GM12878 (cell line): ENCODE measurements at regions not wholly inside any gene's neighbourhood (a gene's known extent, or its start where the extent isn't known, plus 50 kb on each side); places are given as distances from the start of the nearest gene placed in this dataset.

Source experiments
- ATAC-seq: fragments of 200-7000 bp; cut with Tn5 transposase; 3 replicates; pipeline ENCODE4 v1.9.1; 2020; ENCODE audit warnings: mild to moderate bottlenecking, moderate library complexity
- BruUV-seq: library from RNA; stranded (reverse); fragments of 400-500 nt; replicated peaks from 2 replicates; lab custom pipeline; 2021; lab: Mats Ljungman, UMichigan
- CTCF ChIA-PET: fragments of 300-600 bp; sonication (Branson Sonifier 250); formaldehyde crosslinking; extraction: SDS; loops from one replicate; lab custom pipeline; 2021; ENCODE audit warnings: inconsistent platforms; lab: Yijun Ruan, JAX
- POLR2A ChIA-PET: fragments of 350-600 bp; formaldehyde crosslinking; extraction: SDS; loops from one replicate; lab custom pipeline; 2021; ENCODE audit warnings: inconsistent platforms; lab: Charles Lee
- RAD21 ChIA-PET: fragments of 300-600 bp; sonication (Branson Sonifier 250); formaldehyde crosslinking; loops from one replicate; lab custom pipeline; 2023; ENCODE audit warnings: antibody characterized with exemption; ENCODE audit not compliant: unreplicated experiment; lab: Charles Lee
- SMC1A ChIA-PET: fragments of 300-600 bp; sonication (Branson Sonifier 250); formaldehyde crosslinking; loops from one replicate; lab custom pipeline; 2023; ENCODE audit not compliant: unreplicated experiment, uncharacterized antibody; lab: Charles Lee
- DNase-seq: peaks from one replicate; pipeline ENCODE4 v3.0.0-alpha.2; 2011; ENCODE audit warnings: low read depth, low spot score
- FAIRE-seq: peaks from 3 replicates; lab custom pipeline; 2011; peaks lifted over from hg19 to GRCh38; lab: Jason Lieb, UNC
- H2AFZ ChIP-seq: 2 replicates; pipeline ENCODE4 v1.6.0; 2011; ENCODE audit warnings: low read depth, low read length, control low read depth; ENCODE audit not compliant: control insufficient read depth
- H3K27ac ChIP-seq: 2 replicates; pipeline ENCODE4 v1.5.1; 2011; ENCODE audit warnings: control low read depth; ENCODE audit not compliant: control insufficient read depth, insufficient read depth
- H3K27me3 ChIP-seq, 2 experiments: replicated peaks in 1 of 2; 2 replicates each; pipeline versions ENCODE4 v1.6.0 to v1.6.1; 2011; ENCODE audit warnings: low read length in 1 of 2; ENCODE audit not compliant: control insufficient read depth in 2 of 2, insufficient read depth in 2 of 2
- H3K36me3 ChIP-seq, 2 experiments: 2 replicates each; pipeline ENCODE4 v1.5.1; 2011; ENCODE audit warnings: low read length in 1 of 2; ENCODE audit not compliant: control insufficient read depth in 2 of 2, insufficient read depth in 2 of 2
- H3K4me1 ChIP-seq: 2 replicates; pipeline ENCODE4 v1.6.1; 2011; ENCODE audit warnings: mild to moderate bottlenecking, low read length, moderate library complexity, mixed read lengths; ENCODE audit not compliant: control insufficient read depth, insufficient read depth
- H3K4me2 ChIP-seq: 2 replicates; pipeline ENCODE4 v1.6.0; 2011; ENCODE audit warnings: control low read depth; ENCODE audit not compliant: control insufficient read depth, insufficient read depth
- H3K4me3 ChIP-seq: fragments of 200-600 bp; sonication (generic); 2 replicates; pipeline ENCODE4 v1.5.1; 2016
- H3K79me2 ChIP-seq: 2 replicates; pipeline ENCODE4 v1.6.0; 2011; ENCODE audit warnings: low read length; ENCODE audit not compliant: control insufficient read depth, insufficient read depth
- H3K9ac ChIP-seq: 2 replicates; pipeline ENCODE4 v1.8.0; 2011; ENCODE audit warnings: low read length, control low read depth, mixed read lengths; ENCODE audit not compliant: control insufficient read depth, insufficient read depth
- H3K9me3 ChIP-seq: replicated peaks from 3 replicates; pipeline ENCODE4 v1.5.1; 2011; ENCODE audit warnings: mild to moderate bottlenecking, low read length; ENCODE audit not compliant: control insufficient read depth, insufficient read depth
- H4K20me1 ChIP-seq: 2 replicates; pipeline ENCODE4 v1.6.0; 2011; ENCODE audit not compliant: control insufficient read depth, insufficient read depth
- ASH2L ChIP-seq: fragments of 300-600, 200-600 bp; sonication (generic); IDR thresholded peaks from 2 replicates; pipeline ENCODE4 v1.6.1; 2017; ENCODE audit warnings: low read depth, mild to moderate bottlenecking, borderline replicate concordance
- MXI1 ChIP-seq: fragments of 150-350 bp; IDR thresholded peaks from 2 replicates; pipeline ENCODE4 v1.6.1; 2011; ENCODE audit warnings: low read depth, mild to moderate bottlenecking, inconsistent platforms, low read length, improper control_type of control experiment
- MYC ChIP-seq: IDR thresholded peaks from 2 replicates; pipeline ENCODE4 v1.6.1; 2011; ENCODE audit warnings: mild to moderate bottlenecking, low read length, moderate library complexity, inconsistent platforms; ENCODE audit not compliant: insufficient read depth, insufficient replicate concordance, insufficient read length, severe bottlenecking
- NR2C2 ChIP-seq: IDR thresholded peaks from 2 replicates; pipeline ENCODE4 v1.6.1; 2011; ENCODE audit warnings: borderline replicate concordance, low read depth; ENCODE audit not compliant: control insufficient read depth, insufficient read length
- RUNX3 ChIP-seq: IDR thresholded peaks from 2 replicates; pipeline ENCODE4 v1.6.1; 2012; ENCODE audit warnings: low read length, inconsistent platforms
- SP1 ChIP-seq: IDR thresholded peaks from one replicate; pipeline ENCODE4 v1.6.1; 2011; ENCODE audit warnings: low read depth, low read length
- SPI1 ChIP-seq: IDR thresholded peaks from 2 replicates; pipeline ENCODE4 v1.6.1; 2011; ENCODE audit warnings: low read depth, mild to moderate bottlenecking, low read length, moderate library complexity, borderline replicate concordance; ENCODE audit not compliant: insufficient read depth
- TAF1 ChIP-seq: IDR thresholded peaks from 2 replicates; pipeline ENCODE4 v1.6.1; 2011; ENCODE audit warnings: mild to moderate bottlenecking, low read depth, low read length, borderline replicate concordance
- TCF12 ChIP-seq: IDR thresholded peaks from 2 replicates; pipeline ENCODE4 v1.6.1; 2011; ENCODE audit warnings: low read depth, mild to moderate bottlenecking, low read length
- TCF3 ChIP-seq: IDR thresholded peaks from 2 replicates; pipeline ENCODE4 v1.6.1; 2012; ENCODE audit warnings: low read depth, mild to moderate bottlenecking, low read length, borderline replicate concordance; ENCODE audit not compliant: insufficient read depth
- YBX1 ChIP-seq: fragments of 450-650 bp; IDR thresholded peaks from 2 replicates; pipeline ENCODE4 v1.6.1; 2016; ENCODE audit warnings: antibody characterized with exemption
- WGBS: methylation state at CpG from one replicate; pipeline ENCODE4 v1.1.6; 2016; ENCODE audit warnings: low lambda C conversion rate; ENCODE audit not compliant: insufficient replicate concordance, insufficient coverage; ENCODE audit errors: missing lambda C conversion rate; 5-methylcytosine and 5-hydroxymethylcytosine counted together
- in situ Hi-C: fragments of 300-500 bp; cut with MboI; formaldehyde crosslinking; loops from 9 replicates; pipeline ENCODE4 v1.14.3; 2018; ENCODE audit warnings: mixed read lengths
- intact Hi-C: fragments of 100-400 bp; cut with micrococcal nuclease; formaldehyde crosslinking; loops from one replicate; pipeline ENCODE4 v1.14.2; 2022; ENCODE audit not compliant: unreplicated experiment

DNA sequence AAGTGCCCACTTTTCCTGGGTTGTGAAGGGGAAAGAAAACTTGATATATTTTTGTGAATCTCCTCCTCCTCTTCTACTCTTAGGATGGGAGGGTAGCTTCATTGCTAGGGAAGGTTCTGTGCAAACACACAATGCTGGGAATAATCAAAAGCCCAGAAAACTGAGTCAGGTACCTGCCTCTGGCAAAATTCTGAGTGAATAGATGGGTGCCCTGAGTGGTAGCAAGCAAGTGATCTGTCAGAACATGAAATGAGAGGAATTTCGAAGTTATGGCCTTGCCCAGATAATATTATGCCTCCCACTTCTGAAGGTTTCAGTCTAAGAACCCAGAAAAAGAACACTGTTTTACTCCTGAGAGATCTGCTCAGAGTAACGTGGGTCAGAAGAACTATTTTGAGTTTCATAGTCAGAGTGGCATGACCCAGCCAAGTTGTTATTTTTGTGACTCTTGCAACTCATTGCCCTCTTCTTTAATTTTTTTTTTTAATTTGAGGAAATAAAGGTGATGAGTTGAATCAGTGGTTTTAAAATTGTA is 158.3 kb downstream of the BMP2 start:
- no TSS peak for BruUV-seq
- Histone ChIP-seq H3K79me2 (no peaks in the 10 kb centered on the region), H4K20me1 (no peaks in the 10 kb centered on the region), H3K27me3 (no peaks in the 10 kb centered on the region), H3K4me3 (no peak overlapping the region), H3K4me1 (no peaks in the 10 kb centered on the region), H3K4me2 (no peak overlapping the region), H3K9me3 (no peaks in the 10 kb centered on the region), H3K36me3 (no peaks in the 10 kb centered on the region), H2AFZ (no peak overlapping the region), H3K9ac (no peak overlapping the region), H3K27ac (no peak overlapping the region)
- in situ Hi-C loops (no loop called here), intact Hi-C loops (no loop called here)
- ChIA-PET SMC1A (interaction anchor here (1.1 to 19.4 kb wide), 12 partner anchors 9 to 97 kb away, joined by 3 to 370 read pairs (median 70); no protein-coding TSS in a partner anchor), CTCF (interaction anchor here (1.0 to 3.2 kb wide), 10 partner anchors 13 to 159 kb away, joined by 3 to 18 read pairs (median 4); no protein-coding TSS in a partner anchor), RAD21 (interaction anchor here (0.8 to 4.6 kb wide), 19 partner anchors 9 to 343 kb away, joined by 3 to 49 read pairs (median 4); partner anchors contain the start of gene BMP2), POLR2A (interaction anchor here (0.8 to 1.4 kb wide), 6 partner anchors 7 to 89 kb away, joined by 3 to 7 read pairs (median 4); no protein-coding TSS in a partner anchor)
- no peak for DNase-seq
- TF ChIP-seq MXI1 (no peak), SPI1 (no peak), SP1 (no peak), NR2C2 (no peak), ASH2L (no peak), YBX1 (no peak), TAF1 (no peak), TCF3 (no peak), MYC (no peak), RUNX3 (no peak), TCF12 (no peak)
- WGBS: 0% methylated on average over 2 of the region's 2 CpGs
- ATAC-seq: peak; percentile 32
- no peak for FAIRE-seq
